Natural killer cell (primary cell): ENCODE measurements at regions not wholly inside any gene's neighbourhood (a gene's known extent, or its start where the extent isn't known, plus 50 kb on each side); places are given as distances from the start of the nearest gene placed in this dataset.

ENCODE experiments used
- ATAC-seq, 3 donors: fragments of 150-1000 bp in 2 of 3; fragments of 200-7000 bp in 1 of 3; cut with Tn5 transposase; 1 replicate in 1 of 3; 2 replicates in 2 of 3; pipeline ENCODE4 v1.10.0; 2021; ENCODE audit warnings: mild to moderate bottlenecking in 2 of 3, moderate library complexity in 2 of 3
- DNase-seq, 2 donors: peaks; one replicate each; pipeline versions ENCODE4 v3.0.0 to v3.0.0-alpha.2; 2013 to 2021; ENCODE audit warnings: mixed read lengths in 1 of 2
- H3K27ac ChIP-seq: one replicate; pipeline ENCODE4 v1.5.1; 2013; ENCODE audit warnings: mild to moderate bottlenecking, low read length
- H3K27me3 ChIP-seq: one replicate; pipeline ENCODE4 v1.6.1; 2013; ENCODE audit warnings: low read length; ENCODE audit not compliant: control insufficient read depth, insufficient read depth
- H3K36me3 ChIP-seq: one replicate; pipeline ENCODE4 v1.6.1; 2013; ENCODE audit warnings: low read length; ENCODE audit not compliant: control insufficient read depth, insufficient read depth
- H3K4me1 ChIP-seq: one replicate; pipeline ENCODE4 v1.6.1; 2013; ENCODE audit warnings: low read length; ENCODE audit not compliant: control insufficient read depth, insufficient read depth
- H3K4me3 ChIP-seq: one replicate; pipeline ENCODE4 v1.5.1; 2013; ENCODE audit warnings: low read length
- H3K9me3 ChIP-seq: one replicate; pipeline ENCODE4 v1.6.1; 2013; ENCODE audit warnings: low read length; ENCODE audit not compliant: control insufficient read depth, insufficient read depth
- H3K27ac Mint-ChIP-seq, 2 donors: one replicate each; pipeline ENCODE4 v1.8.0; 2022; ENCODE audit warnings: mild to moderate bottlenecking in 2 of 2, mixed read lengths in 2 of 2, moderate library complexity in 1 of 2
- H3K27me3 Mint-ChIP-seq, 2 donors: one replicate each; pipeline ENCODE4 v1.8.0; 2022; ENCODE audit warnings: low read depth in 2 of 2, mixed read lengths in 2 of 2
- H3K36me3 Mint-ChIP-seq: one replicate; pipeline ENCODE4 v1.8.0; 2022; ENCODE audit warnings: mixed read lengths
- H3K4me1 Mint-ChIP-seq, 2 donors: one replicate each; pipeline ENCODE4 v1.8.0; 2022; ENCODE audit warnings: mixed read lengths in 2 of 2
- H3K4me3 Mint-ChIP-seq: one replicate; pipeline ENCODE4 v1.8.0; 2022; ENCODE audit warnings: mild to moderate bottlenecking, moderate library complexity, mixed read lengths
- H3K9me3 Mint-ChIP-seq, 2 donors: one replicate each; pipeline ENCODE4 v1.8.0; 2022; ENCODE audit warnings: mixed read lengths in 2 of 2
- WGBS: methylation state at CpG from one replicate; pipeline ENCODE4 v1.1.7; 2013; ENCODE audit warnings: missing lambda C conversion rate; ENCODE audit not compliant: insufficient coverage; 5-methylcytosine and 5-hydroxymethylcytosine counted together
- intact Hi-C: fragments of 100-400 bp; cut with micrococcal nuclease; formaldehyde crosslinking; loops from one replicate; pipeline ENCODE4 v1.14.2; 2022
- TF ChIP-seq, protein P1 (sequence below): fragments of 200-600 bp; IDR thresholded peaks from one replicate; pipeline ENCODE4 v1.8.0; 2022; ENCODE audit warnings: antibody characterized with exemption

GRCh38 chr10:61020420-61021158 is 76.6 kb upstream of the RHOBTB1 start:
- H3K4me1 ChIP-seq = no peaks in the 10 kb centered on the region
- no peak overlapping the region for H3K4me3 ChIP-seq
- no peak overlapping the region for H3K27ac Mint-ChIP-seq
- no CpG with 5 or more reads among the region's 3 CpGs for WGBS
- no peak overlapping the region for H3K27ac ChIP-seq
- DNase-seq = no peak
- H3K27me3 ChIP-seq = peaks cover 2% of the 10 kb centered on the region
- H3K9me3 ChIP-seq = no peaks in the 10 kb centered on the region
- H3K9me3 Mint-ChIP-seq = peaks cover 3 to 5% of the 10 kb centered on the region in 2 donors
- intact Hi-C loops = no loop called here
- H3K27me3 Mint-ChIP-seq = peaks cover 0 to 14% of the 10 kb centered on the region in 2 donors
- ATAC-seq = no peak
- no peaks in the 10 kb centered on the region for H3K36me3 Mint-ChIP-seq
- TF ChIP-seq, protein P1, sequence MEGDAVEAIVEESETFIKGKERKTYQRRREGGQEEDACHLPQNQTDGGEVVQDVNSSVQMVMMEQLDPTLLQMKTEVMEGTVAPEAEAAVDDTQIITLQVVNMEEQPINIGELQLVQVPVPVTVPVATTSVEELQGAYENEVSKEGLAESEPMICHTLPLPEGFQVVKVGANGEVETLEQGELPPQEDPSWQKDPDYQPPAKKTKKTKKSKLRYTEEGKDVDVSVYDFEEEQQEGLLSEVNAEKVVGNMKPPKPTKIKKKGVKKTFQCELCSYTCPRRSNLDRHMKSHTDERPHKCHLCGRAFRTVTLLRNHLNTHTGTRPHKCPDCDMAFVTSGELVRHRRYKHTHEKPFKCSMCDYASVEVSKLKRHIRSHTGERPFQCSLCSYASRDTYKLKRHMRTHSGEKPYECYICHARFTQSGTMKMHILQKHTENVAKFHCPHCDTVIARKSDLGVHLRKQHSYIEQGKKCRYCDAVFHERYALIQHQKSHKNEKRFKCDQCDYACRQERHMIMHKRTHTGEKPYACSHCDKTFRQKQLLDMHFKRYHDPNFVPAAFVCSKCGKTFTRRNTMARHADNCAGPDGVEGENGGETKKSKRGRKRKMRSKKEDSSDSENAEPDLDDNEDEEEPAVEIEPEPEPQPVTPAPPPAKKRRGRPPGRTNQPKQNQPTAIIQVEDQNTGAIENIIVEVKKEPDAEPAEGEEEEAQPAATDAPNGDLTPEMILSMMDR = no peak
- no peaks in the 10 kb centered on the region for H3K36me3 ChIP-seq
- H3K4me1 Mint-ChIP-seq = no peaks in the 10 kb centered on the region
- H3K4me3 Mint-ChIP-seq = no peak overlapping the region

- peaks cover 0 to 12% of the 10 kb centered on the region in 2 donors for H3K27me3 Mint-ChIP-seq
- no peaks in the 10 kb centered on the region for H3K4me1 Mint-ChIP-seq
- no peaks in the 10 kb centered on the region for H3K4me1 ChIP-seq
- no peaks in the 10 kb centered on the region for H3K9me3 ChIP-seq
- no peak overlapping the region for H3K4me3 Mint-ChIP-seq
- H3K4me3 ChIP-seq = no peak overlapping the region
- no peaks in the 10 kb centered on the region for H3K36me3 Mint-ChIP-seq
- TF ChIP-seq, protein P1 = no peak
- no peak overlapping the region for H3K27ac ChIP-seq
- H3K36me3 ChIP-seq = no peaks in the 10 kb centered on the region
- DNase-seq = no peak
- no peak for ATAC-seq
- H3K27me3 ChIP-seq = peaks cover 2% of the 10 kb centered on the region
- peaks cover 3 to 5% of the 10 kb centered on the region in 2 donors for H3K9me3 Mint-ChIP-seq
- intact Hi-C loops = no loop called here
- H3K27ac Mint-ChIP-seq = no peak overlapping the region
Observed at GRCh38 chr10:61018146-61018545, 74.2 kb upstream of the RHOBTB1 start.

DNA sequence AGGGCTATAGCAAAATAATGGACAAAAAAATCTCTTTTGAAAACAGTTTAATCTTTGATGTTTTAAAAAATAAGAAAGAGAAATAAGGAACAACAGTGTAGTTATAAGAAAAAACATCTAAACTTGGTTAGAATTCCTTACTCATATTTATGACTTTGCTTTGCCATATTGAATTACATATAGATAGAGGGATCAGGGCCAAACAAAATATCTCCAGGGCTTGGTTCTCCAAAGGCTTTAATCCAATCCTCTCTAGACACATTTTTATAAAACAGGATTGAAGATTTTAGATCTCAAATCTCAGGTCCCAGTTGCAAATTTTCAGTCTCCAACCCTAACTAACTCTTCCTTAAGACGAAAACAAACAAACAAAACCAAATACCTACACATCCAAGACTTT is 72.6 kb upstream of the RHOBTB1 start:
- intact Hi-C loops = no loop called here
- no peak for DNase-seq
- Mint-ChIP-seq H3K4me3 (no peak overlapping the region), H3K27ac (no peak overlapping the region), H3K36me3 (no peaks in the 10 kb centered on the region), H3K4me1 (no peaks in the 10 kb centered on the region), H3K9me3 (peaks cover 3 to 5% of the 10 kb centered on the region in 2 donors), H3K27me3 (peaks cover 0 to 12% of the 10 kb centered on the region in 2 donors)
- no peak for ATAC-seq
- Histone ChIP-seq H3K4me3 (no peak overlapping the region), H3K4me1 (no peaks in the 10 kb centered on the region), H3K27ac (no peak overlapping the region), H3K27me3 (peaks cover 2% of the 10 kb centered on the region), H3K9me3 (no peaks in the 10 kb centered on the region), H3K36me3 (no peaks in the 10 kb centered on the region)
- no CpG with 5 or more reads among the region's 1 CpG for WGBS
- TF ChIP-seq, protein P1 = no peak

- H3K36me3 Mint-ChIP-seq = no peaks in the 10 kb centered on the region
- H3K4me1 Mint-ChIP-seq = no peaks in the 10 kb centered on the region
- no peak for ATAC-seq
Observed at GRCh38 chr10:61016007-61016406, 72.0 kb upstream of the RHOBTB1 start.

More at GRCh38 chr10:61016007-61016406, 72.0 kb upstream of the RHOBTB1 start:
- intact Hi-C loops = no loop called here
- Histone ChIP-seq H3K4me1 (no peaks in the 10 kb centered on the region), H3K4me3 (no peak overlapping the region), H3K36me3 (no peaks in the 10 kb centered on the region), H3K27me3 (peaks cover 2% of the 10 kb centered on the region), H3K27ac (no peak overlapping the region), H3K9me3 (no peaks in the 10 kb centered on the region)
- WGBS = 86% methylated on average over 2 of the region's 2 CpGs
- DNase-seq = no peak
- Mint-ChIP-seq H3K27me3 (peaks cover 0 to 12% of the 10 kb centered on the region in 2 donors), H3K4me3 (no peak overlapping the region), H3K27ac (no peak overlapping the region), H3K9me3 (peaks cover 3 to 5% of the 10 kb centered on the region in 2 donors)
- TF ChIP-seq, protein P1 = no peak
